ENCODE measurements at regions not wholly inside any gene's neighbourhood (a gene's known extent, or its start where the extent isn't known, plus 50 kb on each side); places are given as distances from the start of the nearest gene placed in this dataset.

GRCh38 chr11:115766561-115766960 is 262.3 kb upstream of the CADM1 start:
- H3K9me3 ChIP-seq, result no peaks in the 10 kb centered on the region
- no peaks in the 10 kb centered on the region for H3K27me3 ChIP-seq
- no peak for DNase-seq (ENCODE audit: extremely low spot score in 2 of 2)
- intact Hi-C loops (cut with DNase I), result no loop called here
- no peaks in the 10 kb centered on the region for H3K4me1 ChIP-seq
- no peak for TF ChIP-seq POLR2A (IDR thresholded peaks at IDR 0.05)
- TF ChIP-seq CTCF (IDR thresholded peaks at IDR 0.05), result no peak
- TF ChIP-seq POLR2AphosphoS5 (IDR thresholded peaks at IDR 0.05; ENCODE audit: insufficient read depth in 1 of 2, low read depth in 1 of 2), result no peak
- H3K36me3 ChIP-seq, result no peaks in the 10 kb centered on the region
- H3K4me3 ChIP-seq, result no peak overlapping the region
- no peak overlapping the region for H3K27ac ChIP-seq

DNA sequence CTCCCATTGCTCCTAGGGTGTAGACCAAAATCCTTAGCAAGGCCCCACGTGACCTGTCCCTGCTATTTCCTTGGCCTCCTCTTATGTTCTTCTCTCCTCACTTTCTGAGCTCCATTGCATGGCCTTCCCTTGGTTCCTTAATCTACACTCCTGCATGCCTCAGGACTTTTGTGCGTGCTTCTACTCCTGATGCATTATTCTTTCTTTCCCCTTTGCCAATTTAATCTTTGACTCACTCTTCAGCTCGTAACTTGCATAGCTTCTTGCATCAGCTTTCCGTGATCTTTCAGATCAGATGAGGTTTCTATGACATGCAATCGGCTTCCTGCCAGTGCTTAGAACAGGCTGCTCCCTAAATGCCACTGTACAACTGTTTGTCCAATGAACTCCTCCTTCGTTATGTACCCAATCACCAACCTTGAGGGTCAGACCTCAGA is 261.6 kb upstream of the CADM1 start:
- H3K36me3 ChIP-seq, result no peaks in the 10 kb centered on the region
- no peaks in the 10 kb centered on the region for H3K27me3 ChIP-seq
- H3K4me3 ChIP-seq, result no peak overlapping the region
- no peaks in the 10 kb centered on the region for H3K9me3 ChIP-seq
- no peak overlapping the region for H3K27ac ChIP-seq
- intact Hi-C loops (cut with DNase I), result no loop called here
- TF ChIP-seq POLR2A (IDR thresholded peaks at IDR 0.05) (no peak), CTCF (IDR thresholded peaks at IDR 0.05) (no peak), POLR2AphosphoS5 (IDR thresholded peaks at IDR 0.05; ENCODE audit: insufficient read depth in 1 of 2, low read depth in 1 of 2) (no peak)
- DNase-seq (ENCODE audit: extremely low spot score in 2 of 2), result no peak
- peaks cover 6% of the 10 kb centered on the region for H3K4me1 ChIP-seq

DNA sequence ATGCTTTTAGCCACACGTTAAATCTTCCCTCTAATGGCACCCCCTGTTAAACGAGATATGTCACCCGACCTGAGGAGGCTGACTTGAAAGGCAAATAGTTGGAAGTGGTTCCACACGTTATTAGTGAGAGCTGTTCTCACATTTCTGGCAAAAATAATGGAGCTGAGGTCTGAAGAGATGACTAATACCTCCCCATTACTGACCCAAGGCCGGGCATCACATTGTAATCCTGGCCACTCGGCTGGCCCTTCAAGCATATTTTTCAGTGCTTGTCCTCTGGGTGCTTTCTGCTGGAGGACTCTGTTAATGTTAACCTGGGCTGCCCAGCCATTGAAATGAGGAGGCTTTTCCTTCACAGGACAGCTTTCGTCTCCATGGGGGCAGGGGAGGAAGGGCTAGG is 260.0 kb upstream of the CADM1 start:
- DNase-seq (ENCODE audit: extremely low spot score in 2 of 2), result no peak
- Histone ChIP-seq H3K36me3 (no peaks in the 10 kb centered on the region), H3K27me3 (no peaks in the 10 kb centered on the region), H3K4me1 (peaks cover 23% of the 10 kb centered on the region), H3K27ac (no peak overlapping the region), H3K4me3 (no peak overlapping the region), H3K9me3 (no peaks in the 10 kb centered on the region)
- TF ChIP-seq POLR2A (IDR thresholded peaks at IDR 0.05), result no peak
- no peak for TF ChIP-seq CTCF (IDR thresholded peaks at IDR 0.05)
- no peak for TF ChIP-seq POLR2AphosphoS5 (IDR thresholded peaks at IDR 0.05; ENCODE audit: insufficient read depth in 1 of 2, low read depth in 1 of 2)
- intact Hi-C loops (cut with DNase I), result no loop called here

- intact Hi-C loops (cut with DNase I), result no loop called here
- Histone ChIP-seq H3K9me3 (no peaks in the 10 kb centered on the region), H3K27me3 (no peaks in the 10 kb centered on the region), H3K4me1 (peaks cover 23% of the 10 kb centered on the region), H3K27ac (no peak overlapping the region), H3K36me3 (no peaks in the 10 kb centered on the region), H3K4me3 (no peak overlapping the region)
- DNase-seq (ENCODE audit: extremely low spot score in 2 of 2), result no peak
- TF ChIP-seq POLR2A (IDR thresholded peaks at IDR 0.05) (no peak), POLR2AphosphoS5 (IDR thresholded peaks at IDR 0.05; ENCODE audit: insufficient read depth in 1 of 2, low read depth in 1 of 2) (no peak), CTCF (IDR thresholded peaks at IDR 0.05) (no peak)
Measured at GRCh38 chr11:115761817-115762216, 257.6 kb upstream of the CADM1 start.

GRCh38 chr11:115761348-115761747 is 257.1 kb upstream of the CADM1 start:
- Histone ChIP-seq H3K27ac (no peak overlapping the region), H3K4me3 (no peak overlapping the region), H3K9me3 (no peaks in the 10 kb centered on the region), H3K4me1 (peaks cover 23% of the 10 kb centered on the region), H3K27me3 (no peaks in the 10 kb centered on the region), H3K36me3 (no peaks in the 10 kb centered on the region)
- intact Hi-C loops (cut with DNase I), result no loop called here
- DNase-seq (ENCODE audit: extremely low spot score in 2 of 2), result no peak
- TF ChIP-seq POLR2AphosphoS5 (IDR thresholded peaks at IDR 0.05; ENCODE audit: insufficient read depth in 1 of 2, low read depth in 1 of 2) (no peak), CTCF (IDR thresholded peaks at IDR 0.05) (no peak), POLR2A (IDR thresholded peaks at IDR 0.05) (no peak)
